Testis (tissue), 2 donors: ENCODE measurements at regions not wholly inside any gene's neighbourhood (a gene's known extent, or its start where the extent isn't known, plus 50 kb on each side); places are given as distances from the start of the nearest gene placed in this dataset.

Source experiments
- DNase-seq: peaks from one replicate; pipeline ENCODE4 v3.0.0-alpha.2; 2019
- H3K27ac ChIP-seq, 2 donors: fragments of 200-600 bp; sonication (generic); one replicate each; pipeline ENCODE4 v1.5.1; 2019
- H3K27me3 ChIP-seq: fragments of 200-600 bp; sonication (generic); one replicate; pipeline ENCODE4 v1.5.1; 2019
- H3K36me3 ChIP-seq: fragments of 200-600 bp; sonication (generic); one replicate; pipeline ENCODE4 v1.5.1; 2017; ENCODE audit warnings: low read depth; ENCODE audit errors: missing control alignments
- H3K4me1 ChIP-seq: fragments of 200-600 bp; sonication (generic); one replicate; pipeline ENCODE4 v1.5.1; 2019
- H3K4me3 ChIP-seq, 2 donors: fragments of 200-600 bp; sonication (generic); one replicate each; pipeline ENCODE4 v1.5.1; 2017 to 2019
- H3K9me3 ChIP-seq: fragments of 200-600 bp; sonication (generic); one replicate; pipeline ENCODE4 v1.5.1; 2017
- POLR2A ChIP-seq: fragments of 450-650 bp; IDR thresholded peaks from one replicate; pipeline ENCODE4 v1.6.1; 2017; ENCODE audit warnings: antibody characterized with exemption, mild to moderate bottlenecking, moderate library complexity
- WGBS, 2 donors: methylation state at CpG; one replicate each; pipeline ENCODE4 v1.1.5; 2018; 5-methylcytosine and 5-hydroxymethylcytosine counted together
- intact Hi-C: fragments of 100-400 bp; cut with DNase I; formaldehyde crosslinking; loops from one replicate; pipeline ENCODE4 v1.15.1; 2023; ENCODE audit warnings: low total_unique reads
- TF ChIP-seq, protein P1 (sequence below), 3 experiments: fragments of 450-650 bp in 2 of 3; fragments of 200-600 bp in 1 of 3; sonication (generic) in 1 of 3; IDR thresholded peaks; one replicate each; pipeline ENCODE4 v1.5.1; 2016 to 2019; ENCODE audit warnings: antibody characterized with exemption in 3 of 3, mild to moderate bottlenecking in 2 of 3, moderate library complexity in 1 of 3

DNA sequence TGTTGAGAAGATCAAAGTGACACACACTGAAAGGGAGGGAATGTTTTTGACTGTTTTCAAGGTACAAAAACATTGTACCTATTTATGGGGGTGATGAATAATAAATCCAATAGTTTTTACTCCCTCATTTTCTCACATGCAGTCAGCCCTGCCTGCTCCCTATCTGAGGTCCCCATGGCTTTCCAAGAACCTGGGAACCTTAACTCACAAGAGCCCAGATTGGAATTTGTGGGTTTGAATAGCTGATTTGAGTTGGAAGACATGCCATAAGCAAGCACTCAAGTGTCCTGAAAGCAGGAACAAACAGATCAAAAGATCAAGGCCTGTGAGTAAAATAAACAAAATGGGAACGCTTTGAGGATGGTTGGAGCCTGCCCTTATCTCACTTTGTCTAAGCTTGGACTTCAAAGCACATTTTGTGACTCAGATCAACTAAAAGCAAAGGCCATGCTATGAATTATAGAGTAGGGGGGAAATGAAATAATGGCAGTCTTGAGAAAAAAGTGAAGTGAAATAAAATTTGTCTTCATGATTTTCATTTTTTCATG is 136.6 kb downstream of the LYPLAL1 start:
- H3K36me3 ChIP-seq = no peaks in the 10 kb centered on the region
- H3K4me3 ChIP-seq = no peak overlapping the region
- no peaks in the 10 kb centered on the region for H3K9me3 ChIP-seq
- H3K27me3 ChIP-seq = no peaks in the 10 kb centered on the region
- DNase-seq = no peak
- no peaks in the 10 kb centered on the region for H3K4me1 ChIP-seq
- 17 to 22% methylated on average over 1 of the region's 1 CpG for WGBS, 2 donors
- intact Hi-C loops = no loop called here
- no peak overlapping the region for H3K27ac ChIP-seq
- TF ChIP-seq POLR2A = no peak
- TF ChIP-seq, protein P1, sequence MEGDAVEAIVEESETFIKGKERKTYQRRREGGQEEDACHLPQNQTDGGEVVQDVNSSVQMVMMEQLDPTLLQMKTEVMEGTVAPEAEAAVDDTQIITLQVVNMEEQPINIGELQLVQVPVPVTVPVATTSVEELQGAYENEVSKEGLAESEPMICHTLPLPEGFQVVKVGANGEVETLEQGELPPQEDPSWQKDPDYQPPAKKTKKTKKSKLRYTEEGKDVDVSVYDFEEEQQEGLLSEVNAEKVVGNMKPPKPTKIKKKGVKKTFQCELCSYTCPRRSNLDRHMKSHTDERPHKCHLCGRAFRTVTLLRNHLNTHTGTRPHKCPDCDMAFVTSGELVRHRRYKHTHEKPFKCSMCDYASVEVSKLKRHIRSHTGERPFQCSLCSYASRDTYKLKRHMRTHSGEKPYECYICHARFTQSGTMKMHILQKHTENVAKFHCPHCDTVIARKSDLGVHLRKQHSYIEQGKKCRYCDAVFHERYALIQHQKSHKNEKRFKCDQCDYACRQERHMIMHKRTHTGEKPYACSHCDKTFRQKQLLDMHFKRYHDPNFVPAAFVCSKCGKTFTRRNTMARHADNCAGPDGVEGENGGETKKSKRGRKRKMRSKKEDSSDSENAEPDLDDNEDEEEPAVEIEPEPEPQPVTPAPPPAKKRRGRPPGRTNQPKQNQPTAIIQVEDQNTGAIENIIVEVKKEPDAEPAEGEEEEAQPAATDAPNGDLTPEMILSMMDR (IDR thresholded peaks at IDR 0.05) = no peak

GRCh38 chr1:219308367-219308766 is 134.7 kb downstream of the LYPLAL1 start:
- WGBS, 2 donors = 92% methylated on average over 4 of the region's 4 CpGs
- Histone ChIP-seq H3K9me3 (no peaks in the 10 kb centered on the region), H3K27ac (no peak overlapping the region), H3K4me1 (no peaks in the 10 kb centered on the region), H3K4me3 (no peak overlapping the region), H3K36me3 (no peaks in the 10 kb centered on the region), H3K27me3 (no peaks in the 10 kb centered on the region)
- no peak for DNase-seq
- intact Hi-C loops = no loop called here
- no peak for TF ChIP-seq POLR2A
- TF ChIP-seq, protein P1 (IDR thresholded peaks at IDR 0.05) = no peak

GRCh38 chr1:219304227-219305226 is 130.8 kb downstream of the LYPLAL1 start:
- Histone ChIP-seq H3K4me1 (no peaks in the 10 kb centered on the region), H3K27ac (no peak overlapping the region), H3K9me3 (no peaks in the 10 kb centered on the region), H3K4me3 (no peak overlapping the region), H3K36me3 (no peaks in the 10 kb centered on the region), H3K27me3 (no peaks in the 10 kb centered on the region)
- intact Hi-C loops = no loop called here
- DNase-seq = no peak
- no peak for TF ChIP-seq POLR2A
- TF ChIP-seq, protein P1 (IDR thresholded peaks at IDR 0.05) = no peak
- 58 to 61% methylated on average over 9 of the region's 9 CpGs for WGBS, 2 donors

DNA sequence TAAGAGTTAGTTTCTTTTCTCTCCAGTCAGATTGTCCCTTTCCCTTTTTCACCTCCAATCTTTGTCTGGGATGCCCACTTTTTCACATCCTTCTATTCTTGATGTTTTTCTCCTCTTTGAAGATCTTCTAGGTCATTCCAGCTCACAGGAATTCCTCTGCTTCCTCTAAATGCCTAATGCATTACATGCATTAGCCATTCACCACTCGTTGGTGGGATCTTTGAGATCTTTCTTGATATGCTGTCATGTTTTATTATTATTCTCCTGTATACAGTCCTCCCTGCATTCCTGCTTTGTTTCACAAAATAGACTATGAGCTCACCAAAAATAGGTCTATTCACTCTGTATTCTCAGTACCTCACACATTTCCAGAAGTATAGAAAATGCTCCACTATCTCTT is 129.0 kb downstream of the LYPLAL1 start:
- no peak for TF ChIP-seq POLR2A
- TF ChIP-seq, protein P1 (IDR thresholded peaks at IDR 0.05) = no peak
- Histone ChIP-seq H3K36me3 (no peaks in the 10 kb centered on the region), H3K9me3 (no peaks in the 10 kb centered on the region), H3K4me1 (no peaks in the 10 kb centered on the region), H3K27ac (no peak overlapping the region), H3K4me3 (no peak overlapping the region), H3K27me3 (no peaks in the 10 kb centered on the region)
- no peak for DNase-seq
- 68 to 74% methylated on average over 1 of the region's 1 CpG for WGBS, 2 donors
- intact Hi-C loops = no loop called here
